ENCODE measurements at regions not wholly inside any gene's neighbourhood (a gene's known extent, or its start where the extent isn't known, plus 50 kb on each side); places are given as distances from the start of the nearest gene placed in this dataset.
"Not testable (repeated sequence)": the region's sequence is repeated elsewhere in the genome, so short reads cannot be mapped to it uniquely, and the experiment has no call there.

DNA sequence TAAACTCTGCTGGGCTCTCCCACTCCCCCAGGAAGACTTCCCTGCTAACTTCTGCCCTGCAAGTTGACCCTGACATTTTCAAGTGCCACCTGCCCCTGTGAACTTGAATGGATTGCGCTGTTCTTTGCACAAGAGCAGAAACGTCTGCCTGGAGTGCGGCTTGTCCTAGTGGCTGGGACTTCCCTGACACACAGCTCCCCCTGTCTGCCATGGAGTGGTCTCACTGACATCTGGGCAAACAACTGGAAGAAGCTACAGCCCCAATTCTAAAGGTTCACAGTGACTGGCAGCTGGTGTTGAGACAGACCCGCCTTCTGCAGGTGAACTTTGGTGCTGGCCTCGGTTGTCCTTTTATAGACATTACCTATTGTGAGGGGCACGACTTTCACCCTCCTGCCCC, 138.7 kb downstream of the KLRB1 start:
- POLR2A ChIA-PET (ENCODE audit: partially characterized antibody), result interaction anchor here (1.1 to 1.5 kb wide), 2 partner anchors 20 to 104 kb away, joined by 3 to 5 read pairs; no protein-coding TSS in a partner anchor
- not testable (repeated sequence) for H3K4me1 ChIP-seq (replicated peaks in 1 of 4; ENCODE audit: control insufficient read depth in 3 of 4, insufficient read depth in 4 of 4, low read length in 3 of 4); H3K4ac ChIP-seq (replicated peaks; ENCODE audit: insufficient read length, low read depth, low read length); H4K8ac ChIP-seq (ENCODE audit: extremely low read depth, insufficient read depth, low read length); H3K23me2 ChIP-seq (ENCODE audit: low read depth, low read length); H3K23ac ChIP-seq (ENCODE audit: insufficient read length); H4K20me1 ChIP-seq (replicated peaks in 1 of 2; ENCODE audit: control insufficient read depth in 1 of 2, insufficient read depth in 2 of 2, low read length in 2 of 2); H3K36me3 ChIP-seq (ENCODE audit: control insufficient read depth in 2 of 4, insufficient read depth in 4 of 4, low read length in 3 of 4); H3K4me3 ChIP-seq (ENCODE audit: extremely low read depth in 1 of 4, insufficient read depth in 2 of 4, low read depth in 3 of 4, low read length in 4 of 4); H3K79me2 ChIP-seq (ENCODE audit: control insufficient read depth in 1 of 2, insufficient read depth in 2 of 2, low read length in 2 of 2); H3K27ac ChIP-seq (ENCODE audit: low read depth, low read length); H3K9me3 ChIP-seq (ENCODE audit: insufficient read depth in 2 of 2, low read depth in 1 of 2, low read length in 1 of 2); H3K18ac ChIP-seq (ENCODE audit: extremely low read depth, low read length); H3K27me3 ChIP-seq (replicated peaks in 1 of 4; ENCODE audit: control insufficient read depth in 3 of 4, extremely low read depth in 1 of 4, insufficient read depth in 3 of 4, low read length in 3 of 4); H2BK20ac ChIP-seq (ENCODE audit: low read length); H2BK15ac ChIP-seq (ENCODE audit: low read length); H3K4me2 ChIP-seq (ENCODE audit: insufficient read depth in 1 of 2, low read depth in 2 of 2, low read length in 2 of 2); H3K9ac ChIP-seq (replicated peaks in 1 of 4; ENCODE audit: extremely low read depth in 1 of 4, low read depth in 3 of 4, low read length in 3 of 4); H2AFZ ChIP-seq (ENCODE audit: low read length); H2BK12ac ChIP-seq (ENCODE audit: low read depth, low read length); H2AK5ac ChIP-seq (ENCODE audit: low read depth, low read length); H3K56ac ChIP-seq (replicated peaks; ENCODE audit: insufficient read length, low read depth, low read length); H2BK5ac ChIP-seq (ENCODE audit: low read depth, low read length); H4K5ac ChIP-seq (ENCODE audit: insufficient read length, low read depth, low read length); H2BK120ac ChIP-seq (replicated peaks; ENCODE audit: low read depth, low read length); H4K91ac ChIP-seq (replicated peaks; ENCODE audit: insufficient read length, low read length); H3K79me1 ChIP-seq (ENCODE audit: low read depth, low read length); H3K14ac ChIP-seq (ENCODE audit: insufficient read length)
- DNase-seq (ENCODE audit: low read depth in 1 of 2, low spot score in 2 of 2) (peak; percentile 31 to 72), FAIRE-seq (peak; percentile 48)
- TF ChIP-seq, protein P1, sequence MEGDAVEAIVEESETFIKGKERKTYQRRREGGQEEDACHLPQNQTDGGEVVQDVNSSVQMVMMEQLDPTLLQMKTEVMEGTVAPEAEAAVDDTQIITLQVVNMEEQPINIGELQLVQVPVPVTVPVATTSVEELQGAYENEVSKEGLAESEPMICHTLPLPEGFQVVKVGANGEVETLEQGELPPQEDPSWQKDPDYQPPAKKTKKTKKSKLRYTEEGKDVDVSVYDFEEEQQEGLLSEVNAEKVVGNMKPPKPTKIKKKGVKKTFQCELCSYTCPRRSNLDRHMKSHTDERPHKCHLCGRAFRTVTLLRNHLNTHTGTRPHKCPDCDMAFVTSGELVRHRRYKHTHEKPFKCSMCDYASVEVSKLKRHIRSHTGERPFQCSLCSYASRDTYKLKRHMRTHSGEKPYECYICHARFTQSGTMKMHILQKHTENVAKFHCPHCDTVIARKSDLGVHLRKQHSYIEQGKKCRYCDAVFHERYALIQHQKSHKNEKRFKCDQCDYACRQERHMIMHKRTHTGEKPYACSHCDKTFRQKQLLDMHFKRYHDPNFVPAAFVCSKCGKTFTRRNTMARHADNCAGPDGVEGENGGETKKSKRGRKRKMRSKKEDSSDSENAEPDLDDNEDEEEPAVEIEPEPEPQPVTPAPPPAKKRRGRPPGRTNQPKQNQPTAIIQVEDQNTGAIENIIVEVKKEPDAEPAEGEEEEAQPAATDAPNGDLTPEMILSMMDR (IDR thresholded peaks at IDR 0.05; ENCODE audit: control extremely low read depth in 1 of 3, insufficient read depth in 1 of 3, low read depth in 1 of 3, low read length in 3 of 3), result peak; percentile 76 to 88 (median 86)
- TF ChIP-seq RAD21 (IDR thresholded peaks at IDR 0.05 in 1 of 2, conservative IDR thresholded peaks at IDR 0.05 in 1 of 2; ENCODE audit: low read depth in 2 of 2, low read length in 2 of 2), result peak; percentile 59 to 64
- 66% methylated on average over 6 of the region's 6 CpGs; no CpG with 5 or more reads in 1 of the 2 experiments for WGBS, 2 experiments (ENCODE audit: extremely low coverage in 1 of 2, insufficient coverage in 1 of 2, insufficient read length in 1 of 2, insufficient replicate concordance in 2 of 2, low coverage in 1 of 2, low lambda C conversion rate in 2 of 2, missing lambda C conversion rate in 1 of 2)
- CTCF ChIA-PET (ENCODE audit: partially characterized antibody), result interaction anchor here (0.6 to 2.5 kb wide), 17 partner anchors 19 to 329 kb away, joined by 3 to 14 read pairs (median 5); no protein-coding TSS in a partner anchor
